Activated naive CD8-positive, alpha-beta T cell treated with anti-CD3 and anti-CD28 coated beads for 36 hours (primary cell): ENCODE measurements at regions not wholly inside any gene's neighbourhood (a gene's known extent, or its start where the extent isn't known, plus 50 kb on each side); places are given as distances from the start of the nearest gene placed in this dataset.
"Not testable (repeated sequence)": the region's sequence is repeated elsewhere in the genome, so short reads cannot be mapped to it uniquely, and the experiment has no call there.

Experiments
- DNase-seq: peaks from one replicate; pipeline ENCODE4 v3.0.0; 2021
- H3K27ac Mint-ChIP-seq: one replicate; pipeline ENCODE4 v1.8.0; 2022; ENCODE audit warnings: mild to moderate bottlenecking, moderate library complexity, mixed read lengths
- H3K27me3 Mint-ChIP-seq: one replicate; pipeline ENCODE4 v1.8.0; 2022; ENCODE audit warnings: mild to moderate bottlenecking, mixed read lengths
- H3K36me3 Mint-ChIP-seq: one replicate; pipeline ENCODE4 v1.8.0; 2021; ENCODE audit warnings: mild to moderate bottlenecking, mixed read lengths
- H3K4me1 Mint-ChIP-seq: one replicate; pipeline ENCODE4 v1.8.0; 2021; ENCODE audit warnings: mixed read lengths
- H3K4me3 Mint-ChIP-seq: one replicate; pipeline ENCODE4 v1.8.0; 2022; ENCODE audit warnings: mild to moderate bottlenecking, moderate library complexity, mixed read lengths
- H3K9me3 Mint-ChIP-seq: one replicate; pipeline ENCODE4 v1.8.0; 2022; ENCODE audit warnings: mixed read lengths

DNA sequence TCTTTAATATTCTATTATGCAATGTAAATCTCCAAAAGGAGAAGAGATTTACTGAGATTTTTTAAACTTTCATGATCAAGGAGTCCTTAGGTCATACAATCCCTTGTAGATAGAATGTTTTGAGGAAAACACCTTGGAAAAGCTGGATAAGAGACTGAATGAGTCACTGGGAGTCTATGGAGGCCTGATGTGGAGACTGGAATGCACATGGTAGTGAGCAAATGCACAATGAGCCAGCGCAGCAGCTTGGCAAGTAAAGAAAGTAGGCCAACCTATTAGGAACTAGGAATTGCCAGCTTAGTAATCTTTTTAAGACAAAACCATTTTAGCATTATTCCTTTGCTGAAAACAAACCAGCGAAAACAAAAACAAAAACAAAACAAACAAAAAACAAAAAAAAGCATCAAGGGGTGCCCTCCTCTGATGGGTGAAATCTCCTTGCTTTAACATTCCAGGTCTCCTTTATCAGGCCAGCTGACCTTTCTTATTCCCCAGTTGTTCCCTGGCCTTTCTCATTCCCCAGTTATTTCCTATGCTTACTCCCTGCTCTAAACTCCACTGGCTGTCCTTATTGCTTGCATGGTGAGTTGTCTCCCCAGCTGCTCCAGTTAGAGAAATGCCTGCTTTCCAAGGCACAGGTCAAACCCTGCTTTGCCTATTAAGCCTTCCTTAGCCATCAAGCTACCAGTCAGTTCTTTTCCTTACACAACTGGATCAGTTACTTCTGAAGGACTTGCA lies 135.8 kb downstream of the PLCE1 start:
- DNase-seq: no peak
- no peak overlapping the region for H3K4me3 Mint-ChIP-seq
- H3K4me1 Mint-ChIP-seq: no peaks in the 10 kb centered on the region
- H3K36me3 Mint-ChIP-seq: no peaks in the 10 kb centered on the region
- no peaks in the 10 kb centered on the region for H3K9me3 Mint-ChIP-seq
- no peaks in the 10 kb centered on the region for H3K27me3 Mint-ChIP-seq
- no peak overlapping the region for H3K27ac Mint-ChIP-seq

DNA sequence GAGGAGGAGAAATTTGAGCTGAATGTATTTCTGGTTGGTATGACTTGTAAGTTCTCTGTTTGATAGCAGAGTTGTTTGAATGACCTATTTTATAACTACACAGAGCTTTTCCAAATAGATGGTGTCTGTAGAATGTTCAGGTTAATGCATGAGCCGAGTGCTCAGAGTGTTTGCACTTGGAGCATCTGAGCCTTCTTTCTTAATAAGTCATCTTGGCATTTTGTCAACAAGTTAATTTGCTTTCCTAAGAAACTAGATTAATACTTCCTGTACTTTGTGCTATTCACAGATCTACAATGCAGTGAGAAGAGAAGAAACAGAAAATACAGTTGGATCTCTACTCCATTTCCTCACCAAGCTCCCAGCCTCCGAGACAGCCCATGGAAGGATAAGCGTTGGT lies 138.2 kb downstream of the PLCE1 start:
- Mint-ChIP-seq H3K4me3 (no peak overlapping the region), H3K4me1 (no peaks in the 10 kb centered on the region), H3K9me3 (no peaks in the 10 kb centered on the region), H3K27me3 (no peaks in the 10 kb centered on the region), H3K36me3 (no peaks in the 10 kb centered on the region), H3K27ac (no peak overlapping the region)
- DNase-seq: no peak

DNA sequence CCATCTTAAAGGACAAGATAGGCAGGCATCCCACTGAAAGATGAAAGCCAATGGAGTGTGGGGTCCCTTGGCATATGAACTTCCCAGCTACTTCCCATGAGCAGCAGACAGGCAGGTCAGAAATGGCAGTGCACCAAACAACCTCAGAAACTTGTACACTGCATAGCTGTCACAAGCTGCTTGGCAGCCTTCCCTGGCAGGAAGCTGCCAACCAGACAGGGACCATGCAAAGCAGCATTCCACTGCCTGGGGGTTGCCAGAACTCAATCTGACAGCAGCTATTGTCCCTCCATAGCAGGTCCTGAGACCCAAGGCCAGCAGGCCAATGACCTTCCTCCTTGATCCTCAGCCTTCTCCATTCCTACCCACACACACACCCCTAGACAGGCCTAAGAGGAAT lies 139.5 kb downstream of the PLCE1 start:
- no peak overlapping the region for H3K27ac Mint-ChIP-seq
- no peak overlapping the region for H3K4me3 Mint-ChIP-seq
- no peak for DNase-seq
- H3K27me3 Mint-ChIP-seq: no peaks in the 10 kb centered on the region
- H3K36me3 Mint-ChIP-seq: no peaks in the 10 kb centered on the region
- no peaks in the 10 kb centered on the region for H3K4me1 Mint-ChIP-seq
- no peaks in the 10 kb centered on the region for H3K9me3 Mint-ChIP-seq

DNA sequence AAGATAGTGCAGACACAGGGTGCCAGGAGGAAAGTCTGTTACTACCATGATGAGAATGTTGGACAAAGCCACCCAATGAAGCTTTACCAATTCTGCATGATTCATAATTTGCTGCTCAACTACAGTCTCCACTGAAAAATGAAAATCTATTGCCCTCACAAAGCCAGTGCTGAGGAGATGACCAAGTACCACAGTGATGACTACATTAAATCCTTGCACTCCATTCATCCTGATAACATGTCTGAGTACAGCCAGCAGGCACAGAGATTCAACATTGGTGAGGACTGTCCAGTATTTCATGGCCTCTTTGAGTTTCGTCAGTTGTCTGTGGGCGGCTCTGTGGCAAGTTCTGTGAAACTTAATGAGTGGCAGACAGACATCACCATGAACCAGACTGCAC lies 144.0 kb downstream of the PLCE1 start:
- Mint-ChIP-seq H3K27ac (no peak overlapping the region), H3K9me3 (no peaks in the 10 kb centered on the region), H3K4me3 (no peak overlapping the region), H3K36me3 (no peaks in the 10 kb centered on the region), H3K27me3 (no peaks in the 10 kb centered on the region), H3K4me1 (no peaks in the 10 kb centered on the region)
- DNase-seq: no peak

DNA sequence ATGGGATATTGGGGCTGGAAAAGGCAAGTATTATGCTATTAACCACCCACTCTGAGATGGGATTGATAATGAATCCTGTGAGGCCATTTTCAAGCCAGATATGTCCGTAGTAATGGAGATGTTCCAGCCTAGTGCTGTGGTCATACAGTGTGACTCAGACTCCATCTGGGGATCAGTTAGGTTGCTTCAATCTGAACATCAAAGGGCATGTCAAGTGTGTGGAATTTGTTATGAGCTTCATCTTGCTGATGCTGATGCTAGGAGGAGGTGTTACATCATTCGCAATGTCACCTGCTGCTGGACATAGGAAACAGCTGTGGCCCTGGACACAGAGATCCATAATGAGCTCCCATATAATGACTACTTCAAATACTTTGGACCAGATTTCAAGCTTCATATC lies 144.7 kb downstream of the PLCE1 start:
- Mint-ChIP-seq H3K4me1 (no peaks in the 10 kb centered on the region), H3K27ac (no peak overlapping the region), H3K36me3 (no peaks in the 10 kb centered on the region), H3K4me3 (no peak overlapping the region), H3K27me3 (no peaks in the 10 kb centered on the region), H3K9me3 (no peaks in the 10 kb centered on the region)
- DNase-seq: no peak

DNA sequence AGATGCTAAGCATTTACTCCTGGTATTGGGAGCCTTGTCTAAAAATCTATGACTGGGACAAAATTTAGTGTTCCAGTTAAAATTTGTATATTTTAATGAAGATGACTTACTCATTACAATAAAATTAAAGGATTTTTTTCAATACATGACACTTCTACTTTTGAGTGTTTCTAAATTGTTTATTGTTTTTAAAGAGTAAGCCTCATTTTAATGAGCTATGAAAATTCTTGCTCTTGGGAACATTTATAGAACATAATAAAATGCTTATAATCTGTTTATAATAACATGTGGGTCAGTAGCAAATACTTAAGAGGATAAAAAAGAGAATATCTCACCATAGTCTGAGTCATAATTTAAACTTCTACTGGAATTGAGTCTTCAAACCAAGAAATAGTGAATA lies 149.5 kb downstream of the PLCE1 start:
- H3K4me3 Mint-ChIP-seq: no peak overlapping the region
- DNase-seq: no peak
- H3K27ac Mint-ChIP-seq: no peak overlapping the region
- H3K9me3 Mint-ChIP-seq: no peaks in the 10 kb centered on the region
- H3K36me3 Mint-ChIP-seq: no peaks in the 10 kb centered on the region
- peaks cover 4% of the 10 kb centered on the region for H3K27me3 Mint-ChIP-seq
- no peaks in the 10 kb centered on the region for H3K4me1 Mint-ChIP-seq

DNA sequence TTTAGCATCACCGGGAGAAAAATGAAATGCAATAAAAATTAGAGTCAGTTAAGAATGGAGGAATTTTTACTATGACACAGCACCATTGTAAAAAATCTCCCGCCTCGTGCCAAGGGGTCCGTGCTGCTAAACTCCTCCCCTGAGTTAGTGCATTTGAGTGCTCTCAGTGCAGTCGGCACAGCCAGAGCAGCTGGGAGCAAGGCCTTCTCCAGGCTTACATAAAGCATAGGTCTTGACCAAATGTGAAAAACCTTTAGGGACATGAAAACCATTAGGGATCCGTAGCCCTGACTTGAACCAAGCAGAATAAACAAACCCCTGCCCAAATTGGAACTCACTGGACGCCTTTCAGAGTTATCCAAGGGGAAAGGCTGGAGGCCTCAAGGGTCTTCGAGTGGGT lies 152.6 kb downstream of the PLCE1 start:
- no peak overlapping the region for H3K27ac Mint-ChIP-seq
- no peaks in the 10 kb centered on the region for H3K9me3 Mint-ChIP-seq
- DNase-seq: no peak
- no peaks in the 10 kb centered on the region for H3K36me3 Mint-ChIP-seq
- peaks cover 7% of the 10 kb centered on the region for H3K27me3 Mint-ChIP-seq
- no peaks in the 10 kb centered on the region for H3K4me1 Mint-ChIP-seq
- no peak overlapping the region for H3K4me3 Mint-ChIP-seq

DNA sequence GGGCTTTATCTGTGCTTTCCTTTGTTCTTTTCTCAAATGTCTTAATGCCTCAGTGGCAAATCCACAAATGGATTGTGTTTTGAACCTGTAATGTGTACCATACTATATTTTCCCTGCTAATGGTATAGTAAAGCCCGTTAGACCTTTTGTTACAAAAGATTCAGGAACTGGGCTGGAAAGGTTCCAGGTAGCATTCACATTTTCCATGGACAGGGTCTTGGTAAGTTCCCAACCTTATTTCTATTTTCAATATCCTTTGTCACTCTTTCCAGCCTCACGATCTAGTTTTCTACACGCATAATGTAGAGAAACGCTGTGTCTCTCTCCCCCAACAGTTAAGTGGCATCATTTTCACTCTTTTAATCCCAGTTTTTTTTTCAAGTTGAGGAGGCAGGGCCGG lies 153.0 kb downstream of the PLCE1 start:
- no peak overlapping the region for H3K27ac Mint-ChIP-seq
- H3K4me3 Mint-ChIP-seq: no peak overlapping the region
- H3K4me1 Mint-ChIP-seq: no peaks in the 10 kb centered on the region
- H3K36me3 Mint-ChIP-seq: no peaks in the 10 kb centered on the region
- H3K27me3 Mint-ChIP-seq: peaks cover 7% of the 10 kb centered on the region
- no peak for DNase-seq
- no peaks in the 10 kb centered on the region for H3K9me3 Mint-ChIP-seq

DNA sequence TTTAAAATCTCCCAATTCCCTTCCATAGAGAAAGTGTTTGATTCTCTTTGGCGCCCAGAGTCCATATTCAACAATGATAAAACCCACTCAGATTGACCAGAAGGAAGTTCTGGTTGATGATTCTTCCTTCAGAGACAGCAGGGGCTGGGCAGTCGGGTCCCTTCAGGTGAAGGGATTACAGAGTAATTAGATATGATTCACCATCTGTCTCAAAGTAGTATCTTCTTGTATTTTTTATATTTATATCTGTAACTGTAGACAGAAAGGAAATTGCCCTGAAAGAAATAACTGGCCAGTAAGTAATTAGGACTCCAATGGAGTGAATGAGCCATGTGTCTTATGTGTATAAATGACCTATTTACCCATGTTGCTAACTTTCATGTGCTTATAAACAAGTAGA lies 156.0 kb downstream of the PLCE1 start:
- H3K4me1 Mint-ChIP-seq: no peaks in the 10 kb centered on the region
- DNase-seq: no peak

DNA sequence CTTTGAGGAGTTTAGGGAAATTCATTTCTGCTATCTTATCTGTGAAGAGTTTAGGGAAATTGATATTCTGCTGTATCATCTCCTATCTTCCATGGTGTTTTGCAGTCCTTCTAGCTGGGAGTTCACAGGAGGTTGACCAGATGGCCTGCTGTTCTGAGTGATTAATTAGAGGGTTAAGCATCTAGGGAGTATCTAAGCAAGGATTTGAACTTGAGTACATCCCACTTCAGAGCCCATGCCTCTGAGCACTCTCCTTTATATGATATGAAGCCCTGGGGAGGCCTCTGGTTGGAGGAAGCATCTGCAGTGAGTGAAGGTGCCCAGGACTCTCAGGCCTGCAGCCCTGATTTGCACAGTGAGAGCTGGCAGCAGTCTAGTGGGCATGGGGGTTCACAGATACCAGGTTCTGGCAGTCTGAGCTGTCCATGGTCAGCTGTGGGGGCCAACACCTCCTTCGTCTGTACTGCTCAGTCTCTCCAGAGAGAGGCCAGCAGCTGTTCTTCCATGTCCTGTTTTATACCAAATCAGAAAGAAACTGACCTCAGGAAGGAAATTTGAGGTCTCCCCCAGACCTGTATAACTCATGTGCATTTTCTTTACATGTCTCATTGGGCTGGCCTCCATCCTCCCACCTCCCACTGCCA lies 156.9 kb downstream of the PLCE1 start:
- H3K27ac Mint-ChIP-seq: no peak overlapping the region
- no peaks in the 10 kb centered on the region for H3K4me1 Mint-ChIP-seq
- no peak for DNase-seq
- H3K4me3 Mint-ChIP-seq: no peak overlapping the region
- no peaks in the 10 kb centered on the region for H3K36me3 Mint-ChIP-seq
- H3K27me3 Mint-ChIP-seq: peaks cover 7% of the 10 kb centered on the region
- H3K9me3 Mint-ChIP-seq: no peaks in the 10 kb centered on the region

More for the DNA sequence above, 156.0 kb downstream of the PLCE1 start:
- Mint-ChIP-seq H3K4me3 (no peak overlapping the region), H3K27me3 (peaks cover 7% of the 10 kb centered on the region), H3K27ac (no peak overlapping the region), H3K36me3 (no peaks in the 10 kb centered on the region), H3K9me3 (no peaks in the 10 kb centered on the region)

DNA sequence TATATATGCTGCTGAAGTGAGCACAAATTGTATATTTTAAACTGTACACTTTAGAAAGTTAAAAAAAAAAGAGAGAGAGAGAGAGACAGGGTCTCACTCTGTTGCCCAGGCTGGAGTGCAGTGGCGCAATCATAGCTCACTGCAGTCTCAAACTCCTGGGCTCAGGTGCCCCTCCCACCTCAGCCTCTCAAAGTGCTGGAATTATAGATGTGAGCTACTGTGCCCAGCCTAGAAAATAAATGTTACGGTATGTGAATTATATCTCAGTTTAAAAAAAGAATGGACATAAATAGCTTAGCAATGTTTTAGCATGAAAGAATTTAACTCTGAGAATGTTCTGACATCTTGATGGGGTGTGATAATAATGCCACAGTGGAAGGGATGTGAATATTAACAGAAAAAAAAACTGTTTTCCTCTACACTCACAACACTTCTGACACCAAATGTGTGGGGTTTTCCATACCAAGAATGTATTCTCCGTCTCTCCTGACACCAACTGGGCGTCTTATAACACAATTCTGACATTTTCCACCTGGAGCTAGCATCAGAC lies 162.1 kb downstream of the PLCE1 start:
- DNase-seq: no peak
- H3K9me3 Mint-ChIP-seq: peaks cover 4% of the 10 kb centered on the region
- H3K36me3 Mint-ChIP-seq: no peaks in the 10 kb centered on the region
- H3K4me1 Mint-ChIP-seq: no peaks in the 10 kb centered on the region
- no peak overlapping the region for H3K4me3 Mint-ChIP-seq
- peaks cover 3% of the 10 kb centered on the region for H3K27me3 Mint-ChIP-seq
- no peak overlapping the region for H3K27ac Mint-ChIP-seq

DNA sequence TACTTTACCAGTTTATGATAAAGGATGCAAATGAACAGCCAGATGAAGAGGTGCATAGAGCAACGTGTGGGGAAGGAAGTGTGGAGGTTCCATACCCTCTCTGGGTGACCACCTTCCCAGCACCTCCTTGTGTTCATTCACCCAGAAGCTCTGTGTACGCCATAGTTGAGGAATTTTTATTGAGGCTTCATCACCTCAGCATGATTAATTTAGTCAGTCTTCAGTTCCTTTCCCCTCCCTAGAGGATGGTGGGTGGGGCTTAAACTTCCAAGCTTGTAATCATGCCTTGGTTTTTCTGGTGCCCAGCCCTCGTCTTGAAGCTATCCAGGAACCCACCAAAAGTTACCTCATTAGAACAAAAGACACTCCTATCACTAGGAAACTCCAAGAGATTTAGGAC lies 162.7 kb downstream of the PLCE1 start:
- Mint-ChIP-seq H3K27ac (no peak overlapping the region), H3K4me3 (no peak overlapping the region), H3K36me3 (no peaks in the 10 kb centered on the region), H3K4me1 (no peaks in the 10 kb centered on the region), H3K27me3 (no peaks in the 10 kb centered on the region), H3K9me3 (peaks cover 4% of the 10 kb centered on the region)
- no peak for DNase-seq

DNA sequence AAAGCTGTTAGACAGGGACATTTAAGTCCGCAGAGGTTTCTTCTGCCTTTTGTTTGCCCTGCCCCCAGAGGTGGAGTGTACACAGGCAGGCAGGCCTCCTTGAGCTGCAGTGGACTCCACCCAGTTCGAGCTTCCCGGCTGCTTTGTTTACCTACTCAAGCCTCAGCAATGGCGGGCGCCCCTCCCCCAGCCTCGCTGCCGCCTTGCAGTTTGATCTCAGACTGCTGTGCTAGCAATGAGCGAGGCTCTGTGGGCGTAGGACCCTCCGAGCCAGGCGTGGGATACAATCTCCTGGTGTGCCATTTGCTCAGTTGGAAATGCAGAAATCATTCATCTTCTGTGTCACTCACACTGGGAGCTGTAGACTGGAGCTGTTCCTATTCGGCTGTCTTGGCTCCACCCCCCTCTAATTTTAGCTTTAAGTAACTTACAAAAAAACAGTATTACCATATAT lies 171.5 kb downstream of the PLCE1 start:
- not testable (repeated sequence) for H3K4me1 Mint-ChIP-seq, DNase-seq, H3K27ac Mint-ChIP-seq, H3K9me3 Mint-ChIP-seq, H3K36me3 Mint-ChIP-seq, H3K4me3 Mint-ChIP-seq
- H3K27me3 Mint-ChIP-seq: peaks cover 16% of the 10 kb centered on the region

DNA sequence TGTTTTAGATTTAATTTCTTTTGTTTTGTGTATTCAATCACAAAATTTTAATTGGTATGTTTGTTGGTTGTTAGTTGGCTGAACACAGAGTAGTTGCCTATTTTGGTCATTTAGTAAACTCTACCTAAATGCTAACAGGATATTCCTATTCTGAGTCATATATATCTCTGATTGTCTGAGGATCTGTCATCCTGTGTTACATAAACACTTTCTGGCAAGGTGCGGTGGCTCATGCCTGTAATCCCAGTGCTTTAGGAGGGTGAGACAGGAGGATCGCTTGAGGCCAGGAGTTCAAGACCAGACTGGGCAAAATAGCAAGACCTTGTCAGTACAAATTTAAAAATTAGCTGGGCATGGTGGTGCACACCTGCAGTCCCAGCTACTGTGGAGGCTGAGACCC lies 178.6 kb downstream of the PLCE1 start:
- Mint-ChIP-seq H3K36me3 (no peaks in the 10 kb centered on the region), H3K4me1 (no peaks in the 10 kb centered on the region)

DNA sequence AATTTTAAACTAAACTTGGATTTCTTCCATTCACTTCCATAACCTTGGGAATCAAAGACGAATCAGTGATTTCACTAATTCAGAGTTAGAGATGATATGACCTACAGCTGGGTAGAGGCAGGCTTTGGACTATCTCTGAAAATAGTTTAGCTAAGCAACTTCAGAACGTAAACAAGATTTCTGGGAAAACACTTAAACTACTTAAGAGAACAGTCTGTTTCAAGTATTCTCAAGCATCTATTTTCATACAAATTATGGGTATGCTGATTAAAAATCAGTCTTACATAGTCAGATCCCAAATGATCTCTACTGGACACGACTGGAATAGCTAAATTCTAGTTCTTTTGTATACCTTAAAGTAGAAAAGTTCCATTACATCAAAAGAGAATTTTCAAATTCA lies 179.9 kb downstream of the PLCE1 start:
- Mint-ChIP-seq H3K9me3 (no peaks in the 10 kb centered on the region), H3K27ac (no peak overlapping the region), H3K4me3 (no peak overlapping the region), H3K36me3 (no peaks in the 10 kb centered on the region), H3K4me1 (no peaks in the 10 kb centered on the region), H3K27me3 (peaks cover 3% of the 10 kb centered on the region)
- no peak for DNase-seq

More for the DNA sequence above, 178.6 kb downstream of the PLCE1 start:
- peaks cover 7% of the 10 kb centered on the region for H3K27me3 Mint-ChIP-seq
- H3K27ac Mint-ChIP-seq: no peak overlapping the region
- H3K9me3 Mint-ChIP-seq: no peaks in the 10 kb centered on the region
- no peak overlapping the region for H3K4me3 Mint-ChIP-seq
- no peak for DNase-seq

DNA sequence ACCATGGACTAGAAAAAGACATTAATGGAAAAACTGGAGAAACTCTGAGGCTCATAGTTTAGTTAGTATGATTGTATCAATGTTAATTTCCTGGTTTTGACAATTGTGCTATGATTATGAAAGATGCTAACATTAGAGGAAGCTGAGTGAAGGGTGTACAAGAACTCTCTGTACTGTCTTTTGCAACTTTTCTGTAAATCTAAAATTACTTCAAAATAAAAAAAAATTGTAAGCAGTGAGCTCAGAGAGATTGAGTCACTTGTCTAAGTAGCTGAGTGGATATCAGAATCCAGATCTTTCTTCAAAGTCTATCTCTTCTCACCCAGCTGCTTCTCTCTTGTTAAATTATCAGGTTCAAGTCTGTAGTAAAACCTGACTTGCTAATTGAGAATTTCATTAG lies 181.1 kb downstream of the PLCE1 start:
- no peaks in the 10 kb centered on the region for H3K9me3 Mint-ChIP-seq
- DNase-seq: no peak
- no peak overlapping the region for H3K4me3 Mint-ChIP-seq

More for the DNA sequence above, 181.1 kb downstream of the PLCE1 start:
- Mint-ChIP-seq H3K4me1 (no peaks in the 10 kb centered on the region), H3K27me3 (peaks cover 3% of the 10 kb centered on the region), H3K36me3 (no peaks in the 10 kb centered on the region), H3K27ac (no peak overlapping the region)
